Common myeloid progenitor, CD34-positive (primary cell): ENCODE measurements at regions not wholly inside any gene's neighbourhood (a gene's known extent, or its start where the extent isn't known, plus 50 kb on each side); places are given as distances from the start of the nearest gene placed in this dataset.
A peak's percentile ranks its signal among the peaks of the same experiment; 100 is the strongest.

Experiments
- CTCF ChIA-PET: fragments of 350-600 bp; sonication (Branson Sonifier 250); formaldehyde crosslinking; loops from one replicate; lab custom pipeline; 2021; ENCODE audit warnings: antibody characterized with exemption; lab: Charles Lee
- POLR2A ChIA-PET: fragments of 350-600 bp; sonication (Branson Sonifier 250); formaldehyde crosslinking; loops from one replicate; lab custom pipeline; 2021; ENCODE audit warnings: antibody characterized with exemption; lab: Charles Lee
- DNase-seq, 3 donors: peaks; one replicate each; pipeline versions ENCODE4 v3.0.0 to v3.0.0-alpha.2; 2013
- H3K27ac ChIP-seq, 2 experiments: 1 replicate in 1 of 2; 2 replicates in 1 of 2; pipeline ENCODE4 v1.7.0; 2013; ENCODE audit warnings: inconsistent platforms in 2 of 2, low read length in 2 of 2, mild to moderate bottlenecking in 2 of 2, low read depth in 1 of 2, moderate library complexity in 1 of 2; ENCODE audit not compliant: severe bottlenecking in 2 of 2, insufficient read depth in 1 of 2, poor library complexity in 1 of 2
- H3K27me3 ChIP-seq, 5 experiments: replicated peaks in 2 of 5; 1 replicate in 3 of 5; 2 replicates in 2 of 5; pipeline versions ENCODE4 v1.6.1 to v1.7.0; 2013; ENCODE audit warnings: low read length in 4 of 5, mild to moderate bottlenecking in 2 of 5, moderate library complexity in 2 of 5, inconsistent platforms in 1 of 5; ENCODE audit not compliant: insufficient read depth in 5 of 5, control insufficient read depth in 4 of 5
- H3K36me3 ChIP-seq, 4 experiments: 1 replicate in 2 of 4; 2 replicates in 2 of 4; pipeline versions ENCODE4 v1.6.1 to v1.7.0; 2013; ENCODE audit warnings: low read length in 3 of 4, control low read depth in 1 of 4, mild to moderate bottlenecking in 1 of 4; ENCODE audit not compliant: control insufficient read depth in 4 of 4, insufficient read depth in 4 of 4
- H3K4me1 ChIP-seq, 4 experiments: 1 replicate in 3 of 4; 2 replicates in 1 of 4; pipeline versions ENCODE4 v1.6.1 to v1.7.1; 2013; ENCODE audit warnings: low read length in 3 of 4, mild to moderate bottlenecking in 3 of 4, control low read depth in 1 of 4, inconsistent platforms in 1 of 4, moderate library complexity in 1 of 4; ENCODE audit not compliant: control insufficient read depth in 4 of 4, insufficient read depth in 4 of 4; ENCODE audit errors: control extremely low read depth in 1 of 4
- H3K4me3 ChIP-seq, 7 experiments: 1 replicate in 4 of 7; 2 replicates in 3 of 7; pipeline versions ENCODE4 v1.5.1 to v1.7.0; 2013; ENCODE audit warnings: mild to moderate bottlenecking in 7 of 7, low read length in 6 of 7, moderate library complexity in 6 of 7, inconsistent platforms in 2 of 7, low read depth in 2 of 7, control low read depth in 1 of 7; ENCODE audit not compliant: insufficient read depth in 4 of 7, control insufficient read depth in 1 of 7; ENCODE audit errors: extremely low read depth in 1 of 7
- H3K9me3 ChIP-seq, 5 experiments: 1 replicate in 4 of 5; 2 replicates in 1 of 5; pipeline versions ENCODE4 v1.6.1 to v1.7.1; 2013; ENCODE audit warnings: low read length in 4 of 5, mild to moderate bottlenecking in 2 of 5, inconsistent platforms in 1 of 5, low read depth in 1 of 5, moderate library complexity in 1 of 5; ENCODE audit not compliant: control insufficient read depth in 4 of 5, insufficient read depth in 2 of 5; ENCODE audit errors: control extremely low read depth in 1 of 5
- WGBS: methylation state at CpG from one replicate; pipeline ENCODE4 v1.1.5; 2013; ENCODE audit not compliant: insufficient coverage; 5-methylcytosine and 5-hydroxymethylcytosine counted together

DNA sequence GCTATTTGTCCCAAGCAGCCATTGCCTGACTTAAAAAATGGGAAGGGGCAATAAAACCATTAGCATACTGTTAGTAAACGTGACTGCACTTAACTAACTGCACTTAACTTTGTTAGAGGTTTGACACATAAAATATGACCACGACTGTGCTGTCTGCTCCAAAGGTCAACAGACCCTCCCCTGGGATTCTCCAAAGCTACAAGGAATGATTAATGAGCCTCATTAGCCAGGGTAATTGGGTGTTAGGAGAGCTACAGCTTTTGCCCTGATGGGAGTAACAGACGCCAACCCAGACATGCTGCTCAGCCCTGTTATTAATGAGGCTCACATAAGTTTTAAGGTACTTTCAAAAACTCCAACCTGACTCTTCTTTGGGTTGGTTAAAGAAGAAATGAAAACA, 129.4 kb upstream of the PLPP4 start:
- Histone ChIP-seq H3K27me3 (no peaks in the 10 kb centered on the region), H3K27ac (no peak overlapping the region), H3K4me1 (no peaks in the 10 kb centered on the region), H3K9me3 (no peaks in the 10 kb centered on the region), H3K36me3 (no peaks in the 10 kb centered on the region), H3K4me3 (no peak overlapping the region)
- WGBS: 62% methylated on average over 3 of the region's 3 CpGs
- DNase-seq: no peak
- ChIA-PET POLR2A (no interaction called here), CTCF (interaction anchor here (1.0 kb wide), 1 partner anchor 9 kb away, joined by 3 read pairs; no protein-coding TSS in a partner anchor)

DNA sequence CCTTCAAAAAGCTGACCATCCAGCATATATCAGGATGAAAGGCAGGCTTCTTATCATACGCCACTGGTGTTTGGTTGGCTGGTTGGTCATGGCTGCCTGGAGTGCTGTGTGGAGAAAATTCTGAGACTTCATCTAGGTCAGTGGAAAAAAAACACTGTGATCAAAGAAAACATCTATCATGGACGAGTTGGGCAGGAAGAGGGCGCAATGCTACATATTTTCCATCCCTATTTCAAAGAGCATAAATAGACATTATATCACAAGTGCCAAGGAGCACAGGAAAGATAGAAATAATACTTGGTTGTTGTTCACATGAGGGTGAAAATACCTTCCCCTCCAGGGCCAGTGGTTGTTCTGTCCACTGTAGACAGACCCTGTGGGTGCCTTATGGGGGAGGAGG, 128.4 kb upstream of the PLPP4 start:
- Histone ChIP-seq H3K4me1 (no peaks in the 10 kb centered on the region), H3K9me3 (no peaks in the 10 kb centered on the region), H3K27me3 (no peaks in the 10 kb centered on the region), H3K27ac (no peak overlapping the region), H3K4me3 (no peak overlapping the region), H3K36me3 (no peaks in the 10 kb centered on the region)
- WGBS: 100% methylated on average over 1 of the region's 3 CpGs
- POLR2A ChIA-PET: no interaction called here
- CTCF ChIA-PET: interaction anchor here (1.0 kb wide), 1 partner anchor 8 kb away, joined by 3 read pairs; no protein-coding TSS in a partner anchor
- DNase-seq: no peak

DNA sequence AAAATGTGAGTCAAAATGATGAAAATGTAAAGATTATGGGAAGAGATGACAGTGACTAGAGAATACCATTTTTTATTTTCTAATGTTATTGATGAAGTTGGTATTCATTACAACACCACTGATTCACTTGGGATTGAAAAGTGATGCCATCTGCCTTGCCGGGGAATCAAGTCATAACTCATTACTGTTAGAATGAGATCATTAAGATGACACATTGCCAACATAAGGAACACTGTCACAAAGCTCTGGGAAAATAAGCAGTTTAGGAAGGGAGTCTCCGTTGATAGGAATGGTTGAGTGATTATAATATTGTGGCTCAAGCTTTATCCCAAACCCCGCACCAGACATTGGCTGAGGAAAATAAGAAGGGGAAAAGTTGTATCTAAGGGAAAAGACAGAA, 121.5 kb upstream of the PLPP4 start:
- DNase-seq: no peak
- peaks cover 0 to under 1% (median 0%) of the 10 kb centered on the region in 5 experiments for H3K9me3 ChIP-seq
- H3K4me3 ChIP-seq: no peak overlapping the region
- no peak overlapping the region for H3K27ac ChIP-seq
- ChIA-PET CTCF (no interaction called here), POLR2A (no interaction called here)
- H3K27me3 ChIP-seq: no peaks in the 10 kb centered on the region
- H3K4me1 ChIP-seq: no peaks in the 10 kb centered on the region
- H3K36me3 ChIP-seq: no peaks in the 10 kb centered on the region
- 94% methylated on average over 3 of the region's 3 CpGs for WGBS

DNA sequence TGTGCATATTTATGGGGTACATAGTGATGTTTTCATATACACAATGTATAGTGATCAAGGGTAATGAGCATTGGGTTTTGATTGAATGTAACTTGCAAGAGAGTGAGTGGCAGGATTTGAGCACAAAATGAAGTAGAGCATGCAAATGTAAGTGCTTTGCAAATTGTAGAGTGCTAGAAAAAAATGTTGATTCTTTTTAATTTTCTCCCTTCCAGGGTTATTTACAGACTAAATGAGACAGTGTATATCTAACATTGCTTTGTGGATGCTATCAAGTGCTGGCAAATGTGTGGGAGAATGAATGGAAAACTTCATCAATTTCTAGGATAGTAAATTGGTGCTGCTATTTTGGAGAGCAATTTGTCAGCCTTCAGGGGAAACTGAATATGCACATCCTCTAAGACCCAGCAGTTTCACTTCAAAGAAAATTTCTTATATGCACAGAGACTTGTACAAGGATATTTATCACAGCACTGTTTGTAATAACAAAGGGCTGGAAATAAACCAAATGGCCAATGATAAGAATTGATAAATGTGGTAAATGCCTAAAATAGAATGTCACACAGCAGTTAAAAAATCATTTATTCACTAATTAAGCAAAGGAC, 120.6 kb upstream of the PLPP4 start:
- no peak for DNase-seq
- CTCF ChIA-PET: interaction anchor here (0.8 to 1.2 kb wide), 2 partner anchors 8 to 12 kb away, joined by 3 to 4 read pairs; no protein-coding TSS in a partner anchor
- POLR2A ChIA-PET: no interaction called here
- Histone ChIP-seq H3K27me3 (no peaks in the 10 kb centered on the region), H3K4me3 (no peak overlapping the region), H3K9me3 (peaks cover 0 to 2% (median 0%) of the 10 kb centered on the region in 5 experiments), H3K4me1 (no peaks in the 10 kb centered on the region), H3K27ac (no peak overlapping the region), H3K36me3 (no peaks in the 10 kb centered on the region)

DNA sequence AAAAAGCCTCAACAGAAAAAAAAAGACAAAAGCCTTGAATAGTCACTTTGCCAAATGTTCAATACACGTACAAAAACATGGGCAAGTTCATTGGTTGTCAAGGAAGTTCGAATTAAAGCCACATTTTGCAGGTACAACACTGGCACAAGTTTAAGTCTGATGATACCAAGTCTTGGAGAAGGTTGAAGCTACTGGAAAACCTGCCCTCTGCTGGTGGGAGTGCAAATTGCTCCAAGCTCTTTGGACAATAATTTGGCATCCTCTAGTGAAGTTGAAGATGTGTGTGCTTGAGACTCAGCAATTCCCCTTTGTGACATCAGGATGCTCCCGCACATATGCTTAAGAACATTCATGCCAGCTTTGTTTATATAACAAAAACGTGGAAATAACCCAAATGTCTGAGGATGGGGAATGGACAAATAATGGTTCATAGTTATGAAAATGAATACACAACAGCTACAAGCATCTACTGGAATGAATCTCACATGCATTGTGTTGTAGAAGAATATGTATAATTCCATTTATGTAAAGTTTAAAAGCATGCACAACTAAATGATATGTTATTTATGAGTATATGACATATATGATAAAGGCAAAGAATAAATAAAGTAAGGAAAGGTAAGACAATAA, 120.0 kb upstream of the PLPP4 start:
- WGBS: 10% methylated on average over 2 of the region's 4 CpGs
- DNase-seq: peak; percentile 39 to 58 (median 48)
- POLR2A ChIA-PET: no interaction called here
- CTCF ChIA-PET: interaction anchor here (0.8 to 1.2 kb wide), 2 partner anchors 9 to 11 kb away, joined by 3 to 4 read pairs; no protein-coding TSS in a partner anchor
- Histone ChIP-seq H3K27me3 (no peaks in the 10 kb centered on the region), H3K9me3 (peaks cover 0 to 2% (median 0%) of the 10 kb centered on the region in 5 experiments), H3K27ac (no peak overlapping the region), H3K36me3 (no peaks in the 10 kb centered on the region), H3K4me3 (no peak overlapping the region), H3K4me1 (no peaks in the 10 kb centered on the region)

DNA sequence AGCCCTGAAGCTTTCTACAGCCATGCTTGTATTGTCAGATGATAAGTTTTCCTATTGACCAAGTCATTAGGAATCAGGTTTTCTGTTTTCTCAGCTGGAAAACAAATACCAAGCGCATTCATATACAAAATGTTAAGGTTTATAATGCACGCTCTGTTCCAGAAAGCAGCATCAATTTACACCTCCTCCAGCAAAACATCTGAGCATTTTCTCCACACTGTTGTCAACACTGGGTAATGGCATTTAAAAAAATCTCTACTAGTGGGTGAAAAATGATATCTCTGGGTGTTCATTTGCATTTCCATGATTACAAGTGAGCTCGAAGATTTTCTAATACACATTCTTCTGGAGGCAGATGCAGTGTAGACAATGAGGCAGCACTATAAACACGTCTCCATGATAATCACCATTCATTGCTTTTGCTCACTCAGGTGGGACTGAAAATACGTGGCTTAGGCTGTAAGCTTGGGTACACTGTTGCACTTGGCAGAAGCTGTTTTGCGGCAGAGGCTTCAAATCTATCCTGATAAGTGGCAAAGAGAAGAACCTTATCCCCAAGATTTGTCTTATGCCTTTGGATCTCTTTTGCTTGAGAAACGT, 114.8 kb upstream of the PLPP4 start:
- POLR2A ChIA-PET: no interaction called here
- CTCF ChIA-PET: no interaction called here
- 77% methylated on average over 6 of the region's 7 CpGs for whole genome bisulfite sequencing

DNA sequence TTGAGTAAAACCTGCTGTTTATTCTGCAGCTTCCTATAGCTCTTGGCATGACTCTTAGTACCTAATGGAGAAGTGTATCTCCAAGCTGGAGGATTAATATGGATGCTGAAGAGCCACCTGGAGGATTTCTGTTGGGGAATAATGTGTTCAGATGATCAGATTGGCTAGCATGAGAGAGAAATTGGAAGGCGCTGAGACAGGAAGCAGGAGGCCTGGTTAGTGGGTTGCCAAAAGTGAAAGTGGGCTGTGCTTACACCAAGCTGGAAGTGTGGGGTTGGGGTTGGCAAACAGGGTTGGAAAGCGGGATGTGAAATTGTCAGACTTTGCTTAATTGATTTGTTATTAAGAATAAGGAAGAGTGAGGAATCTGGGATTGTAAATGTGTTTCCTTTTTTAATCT, 111.8 kb upstream of the PLPP4 start:
- ChIA-PET POLR2A (no interaction called here), CTCF (no interaction called here)
- WGBS: 40% methylated on average over 2 of the region's 2 CpGs
- Histone ChIP-seq H3K27ac (no peak overlapping the region), H3K9me3 (peaks cover 0 to 3% (median 0%) of the 10 kb centered on the region in 5 experiments), H3K4me1 (no peaks in the 10 kb centered on the region), H3K36me3 (no peaks in the 10 kb centered on the region), H3K4me3 (no peak overlapping the region), H3K27me3 (no peaks in the 10 kb centered on the region)
- no peak for DNase-seq

More for the DNA sequence above, 114.8 kb upstream of the PLPP4 start:
- Histone ChIP-seq H3K4me3 (no peak overlapping the region), H3K27ac (no peak overlapping the region), H3K27me3 (no peaks in the 10 kb centered on the region), H3K9me3 (peaks cover 0 to 2% (median 0%) of the 10 kb centered on the region in 5 experiments), H3K36me3 (no peaks in the 10 kb centered on the region), H3K4me1 (no peaks in the 10 kb centered on the region)
- no peak for DNase-seq
